ENCODE measurements at regions not wholly inside any gene's neighbourhood (a gene's known extent, or its start where the extent isn't known, plus 50 kb on each side); places are given as distances from the start of the nearest gene placed in this dataset.

DNA sequence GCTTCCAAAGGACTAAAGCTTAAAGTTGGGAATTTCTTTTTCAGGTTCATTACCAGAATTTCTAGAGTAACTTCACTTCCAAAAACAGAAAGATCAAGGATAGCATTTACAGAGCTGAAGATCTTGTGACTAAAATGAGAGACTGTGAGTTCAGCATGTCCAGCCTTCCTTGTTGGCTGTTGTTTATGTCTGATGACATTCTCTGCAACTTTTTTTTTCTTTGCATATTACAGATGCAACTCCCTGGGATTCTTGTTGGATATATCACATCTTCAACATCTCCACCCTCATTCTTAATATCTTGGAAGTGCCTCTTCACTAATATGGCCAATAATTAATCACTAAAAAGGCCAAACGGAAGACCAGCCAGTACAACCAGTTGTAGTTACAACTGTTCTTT, 86.2 kb upstream of the FRMD4B start:
- Histone ChIP-seq H3K9ac (ENCODE audit: low read length) (no peak overlapping the region), H3K36me3 (ENCODE audit: control insufficient read depth, insufficient read depth, low read length, severe bottlenecking) (no peaks in the 10 kb centered on the region), H3K4me1 (ENCODE audit: control insufficient read depth, insufficient read depth, low read length) (no peaks in the 10 kb centered on the region), H3K9me3 (ENCODE audit: control insufficient read depth, low read length) (no peaks in the 10 kb centered on the region), H3K27me3 (replicated peaks; ENCODE audit: control insufficient read depth, insufficient read depth, low read length) (peaks cover 8% of the 10 kb centered on the region), H3K4me3 (ENCODE audit: low read length) (no peak overlapping the region)
- DNase-seq (ENCODE audit: low read depth) = peak; percentile 1

DNA sequence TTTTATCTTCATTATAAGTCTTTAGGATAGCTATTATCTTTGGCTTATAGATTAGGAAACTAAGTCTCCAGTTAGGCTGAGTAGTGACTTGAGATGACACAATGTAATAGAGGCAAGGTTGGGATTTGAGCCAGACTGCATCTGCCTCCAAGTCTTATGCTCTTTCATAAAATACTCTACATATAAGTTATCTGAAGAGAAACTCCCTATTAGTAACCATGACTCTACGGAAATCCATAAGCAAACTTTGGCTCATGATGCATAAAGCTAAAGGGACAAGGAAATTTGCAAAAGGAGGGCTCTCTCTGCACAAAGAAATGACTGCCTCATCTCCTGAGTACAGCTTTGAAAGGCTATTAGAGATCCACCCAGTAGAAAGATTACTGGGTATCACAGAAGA, 77.6 kb upstream of the FRMD4B start:
- Histone ChIP-seq H3K4me1 (ENCODE audit: control insufficient read depth, insufficient read depth, low read length) (peaks cover 3% of the 10 kb centered on the region), H3K9ac (ENCODE audit: low read length) (no peak overlapping the region), H3K27me3 (replicated peaks; ENCODE audit: control insufficient read depth, insufficient read depth, low read length) (peaks cover 4% of the 10 kb centered on the region), H3K36me3 (ENCODE audit: control insufficient read depth, insufficient read depth, low read length, severe bottlenecking) (no peaks in the 10 kb centered on the region), H3K4me3 (ENCODE audit: low read length) (no peak overlapping the region), H3K9me3 (ENCODE audit: control insufficient read depth, low read length) (no peaks in the 10 kb centered on the region)
- no peak for DNase-seq (ENCODE audit: low read depth)

DNA sequence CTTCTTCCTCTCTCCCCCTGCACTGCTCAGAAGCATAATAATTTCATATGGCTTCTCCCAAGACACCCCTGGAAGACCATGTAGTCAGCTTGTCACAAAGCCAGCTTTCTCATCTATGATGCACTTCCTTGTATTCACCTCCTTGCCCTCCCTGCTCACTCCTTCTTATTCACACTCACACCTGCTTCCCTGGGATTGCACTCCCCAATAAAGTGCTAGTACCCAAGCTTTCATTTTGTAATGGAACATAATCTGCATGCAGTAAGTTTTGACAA, 76.9 kb upstream of the FRMD4B start:
- H3K4me3 ChIP-seq (ENCODE audit: low read length) = no peak overlapping the region
- H3K4me1 ChIP-seq (ENCODE audit: control insufficient read depth, insufficient read depth, low read length) = peaks cover 3% of the 10 kb centered on the region
- DNase-seq (ENCODE audit: low read depth) = no peak

GRCh38 chr3:69462022-69462825, 76.3 kb upstream of the FRMD4B start:
- H3K4me1 ChIP-seq (ENCODE audit: control insufficient read depth, insufficient read depth, low read length) = peaks cover 3% of the 10 kb centered on the region
- DNase-seq (ENCODE audit: low read depth) = no peak
- no peaks in the 10 kb centered on the region for H3K9me3 ChIP-seq (ENCODE audit: control insufficient read depth, low read length)
- H3K4me3 ChIP-seq (ENCODE audit: low read length) = no peak overlapping the region
- no peaks in the 10 kb centered on the region for H3K36me3 ChIP-seq (ENCODE audit: control insufficient read depth, insufficient read depth, low read length, severe bottlenecking)
- H3K9ac ChIP-seq (ENCODE audit: low read length) = no peak overlapping the region
- peaks cover 4% of the 10 kb centered on the region for H3K27me3 ChIP-seq (replicated peaks; ENCODE audit: control insufficient read depth, insufficient read depth, low read length)

More for the DNA sequence above, 76.9 kb upstream of the FRMD4B start:
- peaks cover 8% of the 10 kb centered on the region for H3K27me3 ChIP-seq (replicated peaks; ENCODE audit: control insufficient read depth, insufficient read depth, low read length)
- H3K36me3 ChIP-seq (ENCODE audit: control insufficient read depth, insufficient read depth, low read length, severe bottlenecking) = no peaks in the 10 kb centered on the region
- no peak overlapping the region for H3K9ac ChIP-seq (ENCODE audit: low read length)
- no peaks in the 10 kb centered on the region for H3K9me3 ChIP-seq (ENCODE audit: control insufficient read depth, low read length)

DNA sequence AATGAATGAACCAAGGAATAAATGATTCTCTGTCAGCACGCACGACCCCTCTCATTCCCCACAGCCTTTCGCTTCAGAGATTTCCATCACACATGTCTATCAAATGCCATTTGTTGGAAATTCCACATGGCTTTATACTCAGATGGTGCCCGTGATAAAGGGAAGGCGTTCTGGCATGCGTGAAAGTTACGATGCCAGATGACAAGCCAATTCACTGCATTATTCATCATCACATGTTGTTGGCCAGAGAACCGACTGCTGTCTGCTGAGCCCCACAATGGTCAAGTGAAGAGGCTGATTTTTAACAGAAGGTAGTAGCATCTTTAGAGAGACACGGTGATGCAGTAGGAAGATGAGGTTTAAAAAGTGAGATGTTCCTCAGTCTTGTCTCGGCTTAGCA, 74.1 kb upstream of the FRMD4B start:
- Histone ChIP-seq H3K9me3 (ENCODE audit: control insufficient read depth, low read length) (no peaks in the 10 kb centered on the region), H3K27me3 (replicated peaks; ENCODE audit: control insufficient read depth, insufficient read depth, low read length) (peaks cover 4% of the 10 kb centered on the region), H3K4me3 (ENCODE audit: low read length) (no peak overlapping the region), H3K4me1 (ENCODE audit: control insufficient read depth, insufficient read depth, low read length) (peaks cover 3% of the 10 kb centered on the region), H3K36me3 (ENCODE audit: control insufficient read depth, insufficient read depth, low read length, severe bottlenecking) (no peaks in the 10 kb centered on the region), H3K9ac (ENCODE audit: low read length) (no peak overlapping the region)
- DNase-seq (ENCODE audit: low read depth) = no peak

DNA sequence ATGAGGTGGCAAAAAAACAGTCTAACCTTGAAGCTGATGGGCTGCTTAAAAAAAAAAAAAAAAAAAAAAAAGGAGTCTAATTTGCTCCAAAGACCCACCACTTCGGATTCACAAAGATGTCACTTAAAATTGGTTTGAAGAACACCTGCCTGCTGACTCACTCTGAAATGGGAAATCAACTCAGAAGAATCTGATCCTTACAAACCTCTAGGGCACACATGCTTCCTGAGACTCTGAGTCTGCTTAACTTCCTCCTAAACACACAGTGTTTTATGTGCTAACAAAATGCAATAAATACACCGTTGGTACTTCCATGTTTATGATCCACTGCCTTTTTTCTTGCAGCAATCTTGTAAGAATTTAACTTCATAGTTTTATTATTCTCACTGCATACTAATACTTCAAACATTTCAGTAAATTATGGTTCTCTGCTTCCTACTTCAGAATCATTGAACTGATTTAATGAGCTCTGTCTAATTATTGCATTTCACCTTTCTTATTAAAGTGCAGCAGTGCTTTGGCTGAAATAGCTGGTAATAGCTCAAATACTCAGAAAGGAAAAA, 73.0 kb upstream of the FRMD4B start:
- no peak overlapping the region for H3K9ac ChIP-seq (ENCODE audit: low read length)
- no peaks in the 10 kb centered on the region for H3K9me3 ChIP-seq (ENCODE audit: control insufficient read depth, low read length)
- no peak for DNase-seq (ENCODE audit: low read depth)
- H3K4me1 ChIP-seq (ENCODE audit: control insufficient read depth, insufficient read depth, low read length) = peaks cover 3% of the 10 kb centered on the region
- peaks cover 4% of the 10 kb centered on the region for H3K27me3 ChIP-seq (replicated peaks; ENCODE audit: control insufficient read depth, insufficient read depth, low read length)
- H3K4me3 ChIP-seq (ENCODE audit: low read length) = no peak overlapping the region
- H3K36me3 ChIP-seq (ENCODE audit: control insufficient read depth, insufficient read depth, low read length, severe bottlenecking) = no peaks in the 10 kb centered on the region

DNA sequence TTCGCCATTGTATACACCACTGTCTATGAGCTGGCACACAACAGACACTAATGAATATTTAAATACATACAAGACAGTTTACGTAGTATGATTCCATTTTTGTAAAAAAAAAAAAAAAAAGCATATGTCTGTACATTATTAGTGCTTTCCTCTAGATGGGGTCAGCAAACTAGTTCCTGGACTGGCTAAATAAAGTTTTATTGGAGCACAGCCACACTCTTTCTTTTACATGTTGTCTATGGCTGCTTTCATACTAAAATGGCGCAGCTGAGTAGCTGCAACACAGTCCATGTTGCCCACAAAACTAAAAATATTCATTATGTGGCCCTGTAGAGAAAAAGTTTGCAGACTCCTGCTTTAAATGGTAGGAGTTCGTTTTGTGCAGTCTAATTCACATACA, 70.7 kb upstream of the FRMD4B start:
- Histone ChIP-seq H3K4me3 (ENCODE audit: low read length) (no peak overlapping the region), H3K9ac (ENCODE audit: low read length) (no peak overlapping the region), H3K9me3 (ENCODE audit: control insufficient read depth, low read length) (no peaks in the 10 kb centered on the region), H3K27me3 (replicated peaks; ENCODE audit: control insufficient read depth, insufficient read depth, low read length) (peaks cover 4% of the 10 kb centered on the region), H3K4me1 (ENCODE audit: control insufficient read depth, insufficient read depth, low read length) (peaks cover 1% of the 10 kb centered on the region), H3K36me3 (ENCODE audit: control insufficient read depth, insufficient read depth, low read length, severe bottlenecking) (no peaks in the 10 kb centered on the region)
- DNase-seq (ENCODE audit: low read depth) = no peak

DNA sequence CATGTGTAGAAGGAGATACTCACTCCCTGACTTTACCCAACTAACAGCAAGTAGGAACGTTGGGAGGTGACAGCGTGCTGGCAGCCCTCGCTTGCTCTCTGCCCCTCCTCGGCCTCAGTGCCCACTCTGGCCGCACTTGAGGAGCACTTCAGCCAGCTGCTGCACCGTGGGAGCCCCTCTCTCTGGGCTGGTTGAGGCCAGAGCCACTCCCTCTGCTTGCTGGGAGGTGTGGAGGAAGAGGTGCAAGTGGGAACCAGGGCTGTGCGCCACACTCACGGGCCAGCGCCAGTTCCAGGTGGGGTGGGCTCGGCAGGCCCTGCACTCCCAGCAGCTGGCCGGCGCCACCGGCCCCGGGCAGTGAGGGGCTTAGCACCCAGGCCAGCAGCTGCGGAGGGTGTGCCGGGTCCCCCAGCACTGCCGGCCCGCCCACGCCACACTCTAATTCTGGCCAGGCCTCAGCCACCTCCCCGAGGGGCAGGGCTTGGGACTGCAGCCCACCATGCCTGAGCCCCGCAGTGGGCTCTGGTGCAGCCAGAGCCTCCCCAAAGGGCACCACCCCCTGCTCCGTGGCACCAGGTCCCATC, 68.4 kb upstream of the FRMD4B start:
- Histone ChIP-seq H3K27me3 (replicated peaks; ENCODE audit: control insufficient read depth, insufficient read depth, low read length) (peaks cover 4% of the 10 kb centered on the region), H3K4me1 (ENCODE audit: control insufficient read depth, insufficient read depth, low read length) (no peaks in the 10 kb centered on the region), H3K36me3 (ENCODE audit: control insufficient read depth, insufficient read depth, low read length, severe bottlenecking) (no peaks in the 10 kb centered on the region), H3K9me3 (ENCODE audit: control insufficient read depth, low read length) (no peaks in the 10 kb centered on the region), H3K9ac (ENCODE audit: low read length) (no peak overlapping the region), H3K4me3 (ENCODE audit: low read length) (no peak overlapping the region)
- no peak for DNase-seq (ENCODE audit: low read depth)

GRCh38 chr3:69452295-69452694, 66.4 kb upstream of the FRMD4B start:
- no peak overlapping the region for H3K4me3 ChIP-seq (ENCODE audit: low read length)
- no peaks in the 10 kb centered on the region for H3K4me1 ChIP-seq (ENCODE audit: control insufficient read depth, insufficient read depth, low read length)
- H3K9me3 ChIP-seq (ENCODE audit: control insufficient read depth, low read length) = no peaks in the 10 kb centered on the region
- no peaks in the 10 kb centered on the region for H3K27me3 ChIP-seq (replicated peaks; ENCODE audit: control insufficient read depth, insufficient read depth, low read length)
- DNase-seq (ENCODE audit: low read depth) = no peak
- no peak overlapping the region for H3K9ac ChIP-seq (ENCODE audit: low read length)
- H3K36me3 ChIP-seq (ENCODE audit: control insufficient read depth, insufficient read depth, low read length, severe bottlenecking) = no peaks in the 10 kb centered on the region

- H3K4me1 ChIP-seq (ENCODE audit: control insufficient read depth, insufficient read depth, low read length) = no peaks in the 10 kb centered on the region
- H3K27me3 ChIP-seq (replicated peaks; ENCODE audit: control insufficient read depth, insufficient read depth, low read length) = peaks cover 2% of the 10 kb centered on the region
- no peak for DNase-seq (ENCODE audit: low read depth)
- no peaks in the 10 kb centered on the region for H3K36me3 ChIP-seq (ENCODE audit: control insufficient read depth, insufficient read depth, low read length, severe bottlenecking)
- H3K9ac ChIP-seq (ENCODE audit: low read length) = no peak overlapping the region
- H3K9me3 ChIP-seq (ENCODE audit: control insufficient read depth, low read length) = no peaks in the 10 kb centered on the region
- H3K4me3 ChIP-seq (ENCODE audit: low read length) = no peak overlapping the region
These were observed 65.7 kb upstream of the FRMD4B start for GRCh38 chr3:69451594-69451993.

DNA sequence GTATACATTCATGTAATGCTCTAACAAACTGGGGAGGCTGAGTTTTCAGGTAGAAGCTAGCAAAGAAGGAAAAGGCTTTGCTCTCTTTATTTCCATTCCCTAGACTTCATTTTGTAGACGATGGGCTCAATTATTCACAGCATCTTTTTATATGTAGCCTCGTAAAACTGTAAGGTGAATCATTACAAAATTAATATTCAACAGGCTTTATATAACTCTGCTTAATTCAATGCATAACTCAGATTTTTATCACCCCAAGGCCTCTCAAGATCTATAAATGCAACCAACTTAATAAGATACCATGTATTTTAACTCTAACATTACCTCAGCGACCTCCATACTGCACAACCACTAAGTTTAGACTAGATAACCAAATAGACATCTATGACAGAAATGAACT, 63.0 kb upstream of the FRMD4B start:
- Histone ChIP-seq H3K4me1 (ENCODE audit: control insufficient read depth, insufficient read depth, low read length) (peaks cover 4% of the 10 kb centered on the region), H3K9me3 (ENCODE audit: control insufficient read depth, low read length) (no peaks in the 10 kb centered on the region), H3K9ac (ENCODE audit: low read length) (no peak overlapping the region), H3K27me3 (replicated peaks; ENCODE audit: control insufficient read depth, insufficient read depth, low read length) (peaks cover 5% of the 10 kb centered on the region), H3K36me3 (ENCODE audit: control insufficient read depth, insufficient read depth, low read length, severe bottlenecking) (no peaks in the 10 kb centered on the region), H3K4me3 (ENCODE audit: low read length) (no peak overlapping the region)
- DNase-seq (ENCODE audit: low read depth) = no peak
